ENCODE measurements at regions not wholly inside any gene's neighbourhood (a gene's known extent, or its start where the extent isn't known, plus 50 kb on each side); places are given as distances from the start of the nearest gene placed in this dataset.

- H3K27ac ChIP-seq: no peak overlapping the region
- in situ Hi-C loops (cut with HindIII; ENCODE audit: low pct_ligation_motif_present, low sequenced_read_pairs): no loop called here
- no peak for TF ChIP-seq CTCF (IDR thresholded peaks at IDR 0.05; ENCODE audit: low read depth, low read length, missing control alignments)
- H3K27me3 ChIP-seq (replicated peaks): no peaks in the 10 kb centered on the region
- H3K4me3 ChIP-seq (ENCODE audit: low read depth, low read length): no peak overlapping the region
- DNase-seq: no peak
- H3K36me3 ChIP-seq (replicated peaks): no peaks in the 10 kb centered on the region
Measured at GRCh38 chr11:28491431-28491830, 383.2 kb downstream of the METTL15 start.

GRCh38 chr11:28490773-28491382 lies 382.7 kb downstream of the METTL15 start:
- Histone ChIP-seq H3K4me3 (ENCODE audit: low read depth, low read length) (no peak overlapping the region), H3K27ac (no peak overlapping the region), H3K36me3 (replicated peaks) (no peaks in the 10 kb centered on the region), H3K27me3 (replicated peaks) (no peaks in the 10 kb centered on the region)
- DNase-seq: no peak
- in situ Hi-C loops (cut with HindIII; ENCODE audit: low pct_ligation_motif_present, low sequenced_read_pairs): no loop called here
- TF ChIP-seq CTCF (IDR thresholded peaks at IDR 0.05; ENCODE audit: low read depth, low read length, missing control alignments): no peak

- Histone ChIP-seq H3K4me3 (ENCODE audit: low read depth, low read length) (no peak overlapping the region), H3K27ac (no peak overlapping the region), H3K27me3 (replicated peaks) (no peaks in the 10 kb centered on the region), H3K36me3 (replicated peaks) (no peaks in the 10 kb centered on the region)
- in situ Hi-C loops (cut with HindIII; ENCODE audit: low pct_ligation_motif_present, low sequenced_read_pairs): no loop called here
- TF ChIP-seq CTCF (IDR thresholded peaks at IDR 0.05; ENCODE audit: low read depth, low read length, missing control alignments): no peak
- no peak for DNase-seq
Measured at GRCh38 chr11:28488336-28488735, 380.1 kb downstream of the METTL15 start.

GRCh38 chr11:28483072-28483867 lies 375.1 kb downstream of the METTL15 start:
- in situ Hi-C loops (cut with HindIII; ENCODE audit: low pct_ligation_motif_present, low sequenced_read_pairs): no loop called here

GRCh38 chr11:28482666-28483065 lies 374.5 kb downstream of the METTL15 start:
- DNase-seq: no peak
- in situ Hi-C loops (cut with HindIII; ENCODE audit: low pct_ligation_motif_present, low sequenced_read_pairs): no loop called here
- no peak overlapping the region for H3K27ac ChIP-seq
- no peak for TF ChIP-seq CTCF (IDR thresholded peaks at IDR 0.05; ENCODE audit: low read depth, low read length, missing control alignments)
- H3K36me3 ChIP-seq (replicated peaks): no peaks in the 10 kb centered on the region
- no peaks in the 10 kb centered on the region for H3K27me3 ChIP-seq (replicated peaks)
- H3K4me3 ChIP-seq (ENCODE audit: low read depth, low read length): no peak overlapping the region

More at GRCh38 chr11:28483072-28483867, 375.1 kb downstream of the METTL15 start:
- no peaks in the 10 kb centered on the region for H3K27me3 ChIP-seq (replicated peaks)
- H3K36me3 ChIP-seq (replicated peaks): no peaks in the 10 kb centered on the region
- H3K4me3 ChIP-seq (ENCODE audit: low read depth, low read length): no peak overlapping the region
- no peak for TF ChIP-seq CTCF (IDR thresholded peaks at IDR 0.05; ENCODE audit: low read depth, low read length, missing control alignments)
- H3K27ac ChIP-seq: no peak overlapping the region
- no peak for DNase-seq

All from brain microvascular endothelial cell (primary cell).